AG09319 (cell line): ENCODE measurements at regions not wholly inside any gene's neighbourhood (a gene's known extent, or its start where the extent isn't known, plus 50 kb on each side); places are given as distances from the start of the nearest gene placed in this dataset.

Experiments used
- DNase-seq: peaks from one replicate; pipeline ENCODE4 v3.0.0-alpha.2; 2010; ENCODE audit warnings: low read depth; ENCODE audit errors: extremely low read depth
- CTCF ChIP-seq: IDR thresholded peaks from 2 replicates; pipeline ENCODE4 v1.5.1; 2011; ENCODE audit warnings: low read depth, mild to moderate bottlenecking, inconsistent platforms, low read length, moderate library complexity

DNA sequence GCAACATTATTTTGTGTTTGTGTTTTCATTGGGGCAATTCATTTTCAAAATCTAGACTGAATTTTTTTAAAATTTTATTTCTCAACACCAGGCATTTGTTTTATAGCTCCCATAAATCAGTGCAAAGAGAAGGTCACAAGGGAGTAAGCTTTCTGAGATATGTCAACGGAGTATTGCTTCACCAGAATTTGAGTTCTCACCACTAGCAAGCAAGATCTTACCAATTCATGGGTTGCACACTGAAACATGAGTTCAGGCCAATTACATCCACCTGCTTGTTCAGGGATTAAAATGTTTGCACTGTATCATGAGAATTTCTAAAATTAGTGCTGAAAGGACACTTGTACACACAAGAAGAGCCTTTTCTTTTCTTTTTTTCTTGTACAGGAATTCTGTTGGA is 121.9 kb downstream of the CAND1 start:
- TF ChIP-seq CTCF = no peak
- DNase-seq = no peak

DNA sequence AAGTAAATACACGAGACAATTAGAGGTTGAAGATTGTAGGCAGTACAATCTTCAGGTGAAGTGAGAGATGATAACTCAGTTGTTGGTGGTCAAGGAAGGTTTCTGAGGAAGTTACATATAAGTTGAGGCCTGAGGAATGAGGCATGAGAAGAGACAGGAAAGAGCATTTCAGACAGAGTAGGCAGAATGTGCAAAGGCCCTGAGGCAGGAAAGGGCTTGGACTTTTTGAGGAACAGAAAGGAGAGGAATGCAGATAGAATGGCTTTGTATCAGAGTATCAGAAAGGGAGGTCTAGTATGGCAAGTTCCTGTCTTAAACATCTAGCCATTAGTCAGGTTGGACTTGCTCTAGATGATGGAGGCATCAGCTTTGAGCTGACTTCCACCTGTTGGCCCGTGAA is 122.5 kb downstream of the CAND1 start:
- no peak for TF ChIP-seq CTCF
- DNase-seq = no peak

- peak; percentile 36 for TF ChIP-seq CTCF
- peak; percentile 8 for DNase-seq
These were observed 125.4 kb downstream of the CAND1 start for GRCh38 chr12:67394550-67394949.

GRCh38 chr12:67400742-67401141 is 131.6 kb downstream of the CAND1 start:
- TF ChIP-seq CTCF = no peak
- no peak for DNase-seq

- no peak for TF ChIP-seq CTCF
- no peak for DNase-seq
These were observed 141.1 kb downstream of the CAND1 start for GRCh38 chr12:67410246-67410645.

- no peak for TF ChIP-seq CTCF
- no peak for DNase-seq
These were observed 141.5 kb downstream of the CAND1 start for GRCh38 chr12:67410667-67411067.

DNA sequence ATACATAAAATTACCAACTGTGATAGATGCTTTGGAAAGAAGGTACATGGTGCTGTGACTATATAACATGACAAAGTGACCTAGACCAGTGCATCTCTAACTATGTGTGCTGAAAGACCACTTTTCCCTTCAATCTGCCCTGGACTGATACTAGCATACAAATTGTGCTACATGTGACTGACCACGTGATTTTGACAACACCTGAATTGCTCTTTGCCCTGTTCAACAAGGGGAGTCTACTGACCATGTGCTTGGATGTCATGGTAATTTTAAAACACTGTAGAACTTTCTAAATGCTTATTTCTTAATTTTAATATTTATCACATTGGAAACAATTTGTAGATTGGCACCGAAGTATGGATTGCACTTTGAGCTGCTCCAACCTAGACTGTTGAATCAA is 142.4 kb downstream of the CAND1 start:
- TF ChIP-seq CTCF = no peak
- no peak for DNase-seq

DNA sequence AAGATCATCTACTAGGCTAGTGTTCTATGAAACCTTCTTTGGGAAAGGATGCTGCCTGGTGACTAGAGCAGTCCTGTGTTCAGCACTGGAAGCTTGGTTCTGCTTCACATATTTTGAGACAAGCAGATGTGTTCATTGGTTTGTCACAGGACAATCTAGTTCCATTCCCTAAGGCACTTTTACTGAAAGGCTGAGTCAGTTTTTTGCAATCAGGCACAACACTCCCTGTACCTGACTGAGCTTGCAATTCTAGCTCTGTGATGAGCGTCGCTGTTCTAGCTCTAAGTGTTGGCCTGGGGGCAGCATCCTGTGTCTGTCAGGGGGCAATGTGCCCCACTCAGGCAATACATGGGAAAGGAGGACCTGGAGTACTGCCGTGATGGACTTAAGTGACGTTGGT is 144.4 kb downstream of the CAND1 start:
- no peak for DNase-seq

More for the DNA sequence above, 144.4 kb downstream of the CAND1 start:
- TF ChIP-seq CTCF = no peak
